ENCODE measurements at regions not wholly inside any gene's neighbourhood (a gene's known extent, or its start where the extent isn't known, plus 50 kb on each side); places are given as distances from the start of the nearest gene placed in this dataset.
"Not testable (repeated sequence)": the region's sequence is repeated elsewhere in the genome, so short reads cannot be mapped to it uniquely, and the experiment has no call there.

DNA sequence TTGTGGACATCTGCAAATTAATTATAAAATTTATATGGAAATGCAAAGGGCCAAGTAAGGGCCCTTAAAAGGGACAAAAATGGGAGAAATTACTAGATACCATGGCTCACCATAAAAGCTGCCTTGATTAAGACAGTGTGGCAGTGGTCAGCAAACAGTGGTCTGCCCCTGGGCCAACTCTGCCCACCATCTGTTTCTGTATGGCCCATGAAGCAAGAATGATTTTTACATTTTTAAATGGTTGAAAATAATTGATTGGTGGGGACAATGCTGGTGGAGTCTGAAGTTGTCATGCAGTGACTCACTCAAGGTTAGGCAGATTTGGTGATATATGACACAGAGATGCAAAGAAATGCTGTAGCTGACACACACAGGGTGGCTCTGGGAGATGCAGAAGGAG, 295.6 kb downstream of the RTP5 start:
- in situ Hi-C loops (cut with HindIII; ENCODE audit: low pct_ligation_motif_present, low sequenced_read_pairs); H3K27ac ChIP-seq; H3K36me3 ChIP-seq (replicated peaks); H3K27me3 ChIP-seq (replicated peaks); DNase-seq; H3K4me3 ChIP-seq (ENCODE audit: low read depth, low read length): not testable (repeated sequence)

DNA sequence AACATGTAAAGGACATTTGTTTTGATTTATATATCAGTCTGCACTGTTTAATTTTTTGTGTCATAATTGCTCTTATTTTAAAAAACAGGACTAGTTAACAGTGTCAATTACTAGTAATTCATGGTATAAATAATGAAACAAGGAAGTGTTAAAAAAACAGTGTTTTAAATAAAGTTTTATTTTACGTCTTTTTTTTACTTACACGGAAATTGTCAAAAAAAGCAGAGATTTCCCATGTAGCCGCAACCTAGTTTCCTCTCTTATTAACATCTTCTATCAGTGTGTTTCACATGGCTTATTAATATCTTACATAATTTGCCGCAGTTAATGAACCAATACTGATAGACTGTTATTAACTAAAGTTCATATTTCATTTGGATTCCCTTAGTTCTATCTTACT, 301.8 kb downstream of the RTP5 start:
- H3K27me3 ChIP-seq (replicated peaks); H3K4me3 ChIP-seq (ENCODE audit: low read depth, low read length); in situ Hi-C loops (cut with HindIII; ENCODE audit: low pct_ligation_motif_present, low sequenced_read_pairs); H3K36me3 ChIP-seq (replicated peaks); H3K27ac ChIP-seq; DNase-seq: not testable (repeated sequence)
